ENCODE measurements at regions not wholly inside any gene's neighbourhood (a gene's known extent, or its start where the extent isn't known, plus 50 kb on each side); places are given as distances from the start of the nearest gene placed in this dataset.

DNA sequence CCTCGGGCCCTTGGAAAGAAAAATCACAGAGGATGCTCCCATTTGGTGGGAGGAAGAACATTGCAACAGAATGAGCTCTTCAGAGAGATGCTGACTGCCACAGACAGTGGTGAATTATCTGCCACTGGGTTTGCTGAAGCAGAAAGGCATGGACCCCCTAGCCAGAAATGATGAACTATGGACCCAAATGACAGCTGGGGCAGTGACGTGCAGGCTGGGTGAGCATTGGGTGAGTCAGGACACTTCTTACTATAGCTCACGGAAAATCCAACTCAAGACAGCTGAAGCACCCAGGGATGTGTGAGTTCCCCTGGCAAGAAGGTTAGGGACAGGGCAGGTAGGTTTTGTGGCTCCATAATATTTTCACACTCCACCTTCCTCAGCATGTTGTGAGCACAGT is 993.2 kb downstream of the BCL11B start:
- no peak for DNase-seq

GRCh38 chr14:98280436-98280835 is 991.6 kb downstream of the BCL11B start:
- DNase-seq = no peak

- no peak for DNase-seq
Measured at GRCh38 chr14:98288825-98289224, 983.2 kb downstream of the BCL11B start.

- DNase-seq = no peak
Measured at GRCh38 chr14:98290596-98290995, 981.4 kb downstream of the BCL11B start.

- DNase-seq = no peak
Measured at GRCh38 chr14:98292191-98292590, 979.8 kb downstream of the BCL11B start.

GRCh38 chr14:98293576-98293975 is 978.4 kb downstream of the BCL11B start:
- no peak for DNase-seq

GRCh38 chr14:98296895-98297294 is 975.1 kb downstream of the BCL11B start:
- no peak for DNase-seq

DNA sequence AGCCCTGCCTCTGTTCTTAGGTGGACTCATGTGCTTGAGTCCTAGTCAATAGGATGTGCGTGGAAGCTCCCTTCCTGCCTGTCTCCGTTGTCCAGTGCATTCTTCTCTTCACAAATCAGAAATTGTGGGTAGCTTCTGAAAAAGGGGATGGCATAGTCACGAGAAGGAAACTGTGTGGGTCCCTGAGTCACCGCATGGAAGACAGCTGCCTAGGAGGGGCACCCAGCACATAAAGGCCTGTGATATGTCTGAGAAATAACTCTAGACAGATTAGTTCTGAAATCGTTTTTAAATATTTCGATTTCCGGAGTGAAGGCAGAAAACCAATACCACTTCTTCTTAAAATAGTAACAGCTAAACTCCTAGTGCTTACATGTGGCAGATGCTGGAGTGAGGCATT is 974.4 kb downstream of the BCL11B start:
- DNase-seq = no peak

DNA sequence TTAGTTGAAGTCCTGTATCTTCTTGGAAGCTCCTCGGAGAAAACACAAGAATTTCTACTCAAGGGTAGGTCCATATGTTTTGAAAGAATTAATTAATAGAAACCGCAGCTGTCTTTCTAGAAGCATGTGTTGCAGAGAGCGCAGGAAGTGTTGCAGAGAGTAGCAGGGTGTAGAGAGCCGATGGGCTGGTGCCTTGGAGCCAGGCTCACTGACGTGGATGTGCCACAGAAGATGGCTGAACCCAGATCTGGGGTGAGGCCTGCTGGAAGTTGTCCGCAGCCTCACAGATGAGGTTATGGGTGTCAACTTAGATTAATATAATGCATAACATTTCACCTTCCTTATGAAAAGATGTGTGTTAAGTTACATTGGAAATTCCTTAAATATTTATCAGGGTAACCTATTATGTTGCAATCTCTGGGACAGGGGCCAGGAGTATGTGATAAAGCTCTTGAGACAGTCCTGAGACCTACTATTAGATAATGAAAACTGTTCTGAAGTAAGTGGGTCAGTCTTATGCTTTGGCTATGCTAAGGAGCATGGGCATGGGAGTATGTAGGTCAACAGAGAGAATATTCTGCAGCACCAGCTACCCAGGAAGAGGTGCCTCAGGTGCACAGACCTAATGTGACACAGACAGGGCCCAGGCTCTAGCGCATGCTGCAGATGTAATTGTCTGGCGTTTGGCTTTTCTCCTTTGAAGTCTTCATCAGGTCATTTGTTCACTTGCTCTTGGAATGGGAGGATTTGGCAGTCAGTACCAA is 973.3 kb downstream of the BCL11B start:
- DNase-seq = no peak

DNA sequence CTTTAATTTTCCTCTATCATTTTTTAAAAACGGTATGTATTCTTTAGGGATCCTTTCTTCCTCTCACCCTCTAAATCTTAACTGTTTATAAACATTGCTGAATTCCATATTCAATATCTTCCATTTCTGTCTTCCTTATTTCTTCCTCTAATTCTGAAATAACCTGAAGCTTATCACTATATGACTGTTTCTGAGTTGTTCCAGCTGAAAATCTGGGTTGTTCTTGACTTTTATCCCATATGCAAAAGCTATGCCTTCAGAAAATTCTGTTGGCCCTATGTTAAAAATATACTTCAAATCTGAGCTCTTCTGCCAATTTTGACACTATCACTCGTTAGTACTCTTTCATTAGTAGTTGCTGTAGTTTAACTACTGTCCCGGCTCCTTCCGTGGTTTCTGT is 970.3 kb downstream of the BCL11B start:
- DNase-seq = no peak

GRCh38 chr14:98304574-98304973 is 967.4 kb downstream of the BCL11B start:
- DNase-seq = no peak

DNA sequence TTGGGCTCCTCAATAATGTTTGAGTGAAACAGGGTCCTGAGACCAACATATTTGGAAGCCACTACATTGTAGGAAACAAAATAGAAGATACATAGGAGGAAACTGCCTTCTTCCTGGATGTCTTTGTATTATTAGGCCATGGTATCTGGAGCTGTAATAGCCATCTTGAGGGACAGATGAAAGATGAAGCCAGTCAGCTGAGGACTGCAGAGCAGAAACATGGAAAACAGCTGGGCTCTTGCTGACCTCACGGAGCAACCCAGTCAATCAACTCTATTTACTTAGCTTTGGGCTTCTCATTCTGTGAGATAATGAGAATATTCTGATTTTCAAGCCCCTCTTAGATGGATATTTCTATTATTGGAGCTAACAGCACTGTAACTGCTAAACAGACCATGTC is 962.4 kb downstream of the BCL11B start:
- DNase-seq = no peak

DNA sequence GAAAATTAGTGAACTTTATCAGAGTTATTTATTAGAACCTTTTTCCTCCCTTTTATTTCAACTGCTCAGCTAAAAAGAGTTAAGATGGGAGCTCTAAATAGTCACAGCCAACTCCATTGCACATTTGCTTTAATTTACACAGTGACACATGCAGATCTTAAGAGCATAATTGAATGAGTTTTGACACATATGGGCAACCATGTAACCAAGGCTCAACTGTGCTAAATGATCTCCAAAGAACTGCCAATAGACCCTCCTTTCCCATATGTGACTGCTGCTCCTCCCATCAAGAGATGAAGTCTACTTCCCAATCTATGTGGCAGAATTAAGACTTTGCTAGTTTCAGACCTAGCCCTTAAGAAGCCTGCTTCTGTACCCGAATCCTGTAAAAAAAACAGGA is 960.0 kb downstream of the BCL11B start:
- no peak for DNase-seq

DNA sequence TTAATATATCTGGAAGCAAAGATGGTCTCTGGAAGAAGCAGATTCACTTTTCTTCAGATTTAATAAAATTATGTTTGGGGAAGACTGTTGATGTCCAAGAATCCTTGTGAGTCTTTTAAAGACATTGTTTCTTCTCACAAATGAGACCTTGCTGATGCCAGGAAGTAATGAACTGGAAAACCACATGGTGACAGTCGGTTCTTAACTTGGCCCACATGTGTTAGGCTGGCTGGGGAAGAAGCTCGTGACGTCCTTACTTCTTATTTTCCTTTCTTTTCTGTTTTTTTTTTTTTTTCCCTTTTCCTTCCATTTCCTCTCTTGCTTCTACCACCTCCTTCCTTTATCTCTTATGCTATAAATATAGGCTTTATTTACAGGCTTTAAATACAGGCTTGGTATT is 950.2 kb downstream of the BCL11B start:
- no peak for DNase-seq

DNA sequence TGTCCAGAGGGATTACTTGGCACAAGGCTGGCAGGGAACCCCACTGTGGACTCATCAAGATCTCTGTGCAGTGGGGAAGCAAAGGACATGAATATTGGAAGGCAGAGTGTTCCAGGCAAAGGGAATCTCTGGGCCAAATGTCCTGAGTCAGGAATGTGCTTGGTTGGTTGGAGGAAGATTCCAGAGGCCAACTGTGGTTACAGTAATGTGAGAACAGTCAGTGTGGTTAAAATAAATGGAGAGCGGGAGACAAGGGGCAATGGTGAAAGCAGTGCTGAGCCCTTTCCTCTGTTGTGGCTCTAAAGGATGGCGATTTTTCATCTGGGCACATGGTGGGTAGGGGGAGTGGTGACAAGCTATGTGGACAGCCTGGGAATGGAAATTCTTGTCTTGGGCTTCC is 948.2 kb downstream of the BCL11B start:
- DNase-seq = no peak

DNA sequence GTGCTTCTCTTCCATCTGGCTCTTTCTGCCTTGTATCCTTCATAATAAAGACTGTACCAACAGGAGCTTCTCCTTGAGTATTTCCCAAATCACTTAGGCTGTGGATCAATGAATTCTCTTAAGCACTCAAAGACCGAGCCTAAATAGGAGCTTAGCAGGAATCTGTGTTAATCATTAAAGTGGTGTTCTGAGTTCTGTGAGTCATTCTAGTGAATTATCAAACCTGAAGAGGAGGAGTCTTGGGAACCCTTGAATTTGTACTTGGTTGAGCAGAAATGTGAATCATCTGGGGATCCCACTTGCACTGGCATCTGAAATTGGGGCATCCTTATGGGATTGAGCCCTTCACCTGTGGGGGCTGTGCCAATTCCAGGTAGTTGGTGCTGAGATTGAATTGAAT is 946.2 kb downstream of the BCL11B start:
- DNase-seq = no peak

- no peak for DNase-seq
Measured at GRCh38 chr14:98328496-98328895, 943.5 kb downstream of the BCL11B start.

DNA sequence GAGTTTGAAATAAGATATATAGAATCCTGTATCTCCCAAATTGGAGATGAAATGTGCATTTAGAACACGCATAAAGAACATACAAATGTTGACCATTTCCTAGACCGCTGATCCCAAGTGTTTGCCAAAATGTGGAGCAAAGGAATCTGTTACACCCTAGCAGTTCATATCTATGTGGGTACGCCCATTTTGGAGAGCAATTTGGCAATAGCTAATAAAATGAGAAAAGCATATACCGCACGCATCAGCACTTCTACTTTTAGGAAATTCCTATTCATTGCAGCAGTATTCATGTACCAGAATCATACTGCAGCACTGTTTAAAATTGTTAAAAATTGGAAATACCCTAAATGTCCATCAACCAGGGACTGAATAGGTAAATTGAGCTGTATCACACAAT is 937.8 kb downstream of the BCL11B start:
- DNase-seq = no peak

DNA sequence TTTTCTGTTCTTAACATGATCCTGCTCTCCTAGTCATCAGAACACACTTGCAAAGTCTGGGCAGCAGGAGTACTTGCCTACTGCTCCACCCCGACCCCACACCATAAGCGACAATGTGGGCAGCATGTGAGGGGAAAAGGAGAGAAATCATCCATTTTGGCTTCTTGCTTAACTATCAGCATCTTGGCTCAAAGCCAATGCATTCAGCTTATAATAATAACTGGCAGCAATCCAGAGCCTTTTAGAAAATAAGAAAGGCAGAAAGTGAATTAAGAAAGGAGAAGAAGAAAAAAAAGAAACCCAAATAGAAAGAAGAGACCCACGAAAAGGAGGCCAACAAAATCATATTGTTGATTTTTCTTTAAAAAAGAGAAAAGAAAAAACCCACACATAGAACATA is 930.8 kb downstream of the BCL11B start:
- no peak for DNase-seq

DNA sequence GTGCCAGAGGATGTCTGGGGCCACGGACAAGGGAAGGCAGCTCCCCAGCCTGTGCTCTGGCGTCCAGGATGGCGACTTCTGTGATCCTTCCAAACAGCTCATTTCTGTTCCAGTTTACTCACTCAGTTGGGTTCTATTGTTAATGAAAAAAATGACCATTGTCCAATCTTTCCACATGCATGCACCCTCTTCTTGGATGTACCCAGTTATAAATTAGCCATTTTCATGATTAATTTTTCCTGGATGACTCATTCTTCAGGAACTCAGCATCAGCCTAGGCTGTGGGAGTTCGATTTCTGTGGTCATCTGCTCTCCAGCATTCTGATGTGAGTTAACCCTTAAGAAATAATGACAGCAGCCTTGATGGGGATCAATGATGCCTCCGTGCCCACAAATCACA is 926.8 kb downstream of the BCL11B start:
- no peak for DNase-seq

DNA sequence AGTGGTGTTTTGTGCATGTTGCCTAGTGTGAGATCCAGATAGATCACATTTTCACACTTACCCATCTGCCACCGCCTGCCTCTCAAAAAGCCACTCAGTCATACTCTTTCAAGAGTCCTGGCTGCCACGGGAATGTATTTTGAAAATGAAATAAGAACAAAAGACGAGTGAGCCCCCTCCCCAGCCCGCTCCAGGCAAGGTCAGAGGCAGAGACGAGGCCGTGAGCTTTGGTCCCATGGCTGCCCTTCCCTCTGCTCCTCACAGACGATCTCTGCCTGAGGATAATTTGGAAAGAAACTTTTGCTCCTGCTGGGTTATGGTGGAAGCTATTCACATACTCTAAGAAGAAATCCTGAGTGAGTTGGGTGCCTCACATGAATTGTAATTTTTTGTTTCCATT is 924.3 kb downstream of the BCL11B start:
- no peak for DNase-seq

GRCh38 chr14:98348505-98348904 is 923.5 kb downstream of the BCL11B start:
- DNase-seq = no peak

DNA sequence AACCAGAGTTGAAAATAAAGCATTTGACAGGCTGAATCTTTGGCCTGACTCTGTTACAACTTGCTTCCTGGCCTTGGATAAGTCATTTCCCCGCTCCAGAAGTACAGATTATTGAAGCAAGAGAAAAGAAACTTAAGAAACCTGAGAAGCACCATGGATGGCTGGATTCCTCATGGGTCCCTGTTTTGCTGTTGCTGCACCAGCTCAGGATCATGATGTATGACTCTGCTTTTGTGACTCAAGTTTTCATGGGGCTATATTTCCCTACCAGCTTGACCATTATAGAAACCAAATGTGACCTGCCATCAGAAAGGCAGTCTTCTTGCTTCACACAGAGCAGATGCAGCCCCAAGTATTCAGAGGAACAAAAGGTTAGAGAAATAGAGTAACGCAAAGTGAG is 921.8 kb downstream of the BCL11B start:
- DNase-seq = no peak

DNA sequence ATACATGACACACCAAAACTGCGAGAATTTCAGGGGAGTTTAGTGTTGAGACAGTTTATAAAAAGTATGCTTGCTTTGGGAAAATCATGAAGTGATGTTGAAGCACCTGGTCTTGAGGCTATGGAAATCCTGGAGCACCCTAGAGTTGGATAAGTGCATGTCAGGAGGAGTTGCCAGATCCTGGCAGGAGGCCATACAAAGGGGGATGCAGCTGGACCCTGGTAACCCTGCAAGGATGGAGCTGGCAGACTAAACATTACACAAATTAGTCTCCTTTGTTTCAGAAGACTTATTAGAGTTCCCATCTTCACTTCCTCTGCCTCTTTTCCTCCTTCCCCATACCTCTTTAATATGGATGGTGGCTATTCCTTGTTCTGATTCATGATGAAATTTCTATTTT is 907.0 kb downstream of the BCL11B start:
- DNase-seq = no peak

DNA sequence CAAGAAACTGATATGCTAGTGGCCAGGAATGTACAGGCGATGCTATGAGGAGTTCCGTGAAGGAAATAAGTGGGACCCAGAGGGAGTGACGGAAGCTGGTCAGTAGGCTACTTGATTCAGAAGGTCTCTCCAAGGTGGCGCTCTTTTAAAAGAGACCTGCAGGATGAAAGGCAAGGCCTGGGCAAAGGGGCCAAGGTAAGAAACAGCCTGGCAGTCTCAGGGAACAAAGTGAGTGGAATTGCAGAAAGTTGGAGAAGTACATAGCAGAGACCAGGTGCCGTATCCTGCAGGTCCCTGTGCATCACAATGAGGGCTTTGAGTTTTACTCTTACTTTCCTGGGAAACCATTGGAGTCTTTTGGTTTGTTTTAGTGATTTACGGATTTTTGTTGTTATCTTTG is 905.6 kb downstream of the BCL11B start:
- DNase-seq = no peak

GRCh38 chr14:98368221-98368620 is 903.8 kb downstream of the BCL11B start:
- DNase-seq = no peak
